AG04450 (cell line): ENCODE measurements at regions not wholly inside any gene's neighbourhood (a gene's known extent, or its start where the extent isn't known, plus 50 kb on each side); places are given as distances from the start of the nearest gene placed in this dataset.

ENCODE experiments used
- CTCF ChIA-PET: fragments of 300-600, 350-600 bp; formaldehyde crosslinking; extraction: SDS; loops from one replicate; lab custom pipeline; 2022; ENCODE audit warnings: antibody characterized with exemption, inconsistent platforms; lab: Charles Lee
- POLR2A ChIA-PET: fragments of 350-600 bp; formaldehyde crosslinking; extraction: SDS; loops from one replicate; lab custom pipeline; 2021; ENCODE audit warnings: antibody characterized with exemption, inconsistent platforms; lab: Yijun Ruan, JAX
- DNase-seq: peaks from one replicate; pipeline ENCODE4 v3.0.0-alpha.2; 2011; ENCODE audit warnings: low read depth, low spot score
- H3K27ac ChIP-seq: one replicate; pipeline ENCODE4 v1.5.1; 2012; ENCODE audit warnings: low read depth, low read length, control low read depth
- H3K27me3 ChIP-seq: one replicate; pipeline ENCODE4 v1.6.0; 2012; ENCODE audit warnings: low read length; ENCODE audit not compliant: control insufficient read depth, insufficient read depth
- H3K4me3 ChIP-seq: 2 replicates; pipeline ENCODE4 v1.5.1; 2011; ENCODE audit warnings: mild to moderate bottlenecking, low read depth, low read length, control low read depth
- H3K9me3 ChIP-seq: 2 replicates; pipeline ENCODE4 v1.5.1; 2012; ENCODE audit warnings: low read length; ENCODE audit not compliant: control insufficient read depth, insufficient read depth
- TF ChIP-seq, protein P1 (sequence below): IDR thresholded peaks from 2 replicates; pipeline ENCODE4 v1.5.1; 2011; ENCODE audit warnings: low read depth, low read length, control low read depth, inconsistent platforms

DNA sequence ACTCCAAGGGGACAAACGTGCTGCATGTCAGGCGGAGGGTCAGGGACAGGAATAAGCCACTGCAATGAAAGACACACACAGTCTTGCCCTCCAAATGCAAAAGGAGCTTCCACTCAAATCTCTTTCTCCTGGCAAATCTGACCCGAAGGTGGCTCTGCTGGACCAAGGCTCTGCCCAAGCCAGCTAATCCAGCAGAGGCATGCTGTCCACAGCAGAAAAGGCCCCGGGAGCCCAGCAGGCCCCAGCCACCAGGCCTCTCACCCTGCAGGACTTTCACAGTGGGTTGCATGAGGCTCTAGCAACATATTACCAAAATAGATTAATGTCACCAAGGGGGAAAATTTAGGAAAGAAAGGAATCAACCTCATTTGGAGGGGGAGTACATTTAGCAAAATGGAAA is 628.6 kb downstream of the BCOR start:
- Histone ChIP-seq H3K4me3 (no peak overlapping the region), H3K27ac (no peak overlapping the region), H3K27me3 (no peaks in the 10 kb centered on the region), H3K9me3 (no peaks in the 10 kb centered on the region)
- ChIA-PET POLR2A (no interaction called here), CTCF (no interaction called here)
- no peak for DNase-seq
- TF ChIP-seq, protein P1, sequence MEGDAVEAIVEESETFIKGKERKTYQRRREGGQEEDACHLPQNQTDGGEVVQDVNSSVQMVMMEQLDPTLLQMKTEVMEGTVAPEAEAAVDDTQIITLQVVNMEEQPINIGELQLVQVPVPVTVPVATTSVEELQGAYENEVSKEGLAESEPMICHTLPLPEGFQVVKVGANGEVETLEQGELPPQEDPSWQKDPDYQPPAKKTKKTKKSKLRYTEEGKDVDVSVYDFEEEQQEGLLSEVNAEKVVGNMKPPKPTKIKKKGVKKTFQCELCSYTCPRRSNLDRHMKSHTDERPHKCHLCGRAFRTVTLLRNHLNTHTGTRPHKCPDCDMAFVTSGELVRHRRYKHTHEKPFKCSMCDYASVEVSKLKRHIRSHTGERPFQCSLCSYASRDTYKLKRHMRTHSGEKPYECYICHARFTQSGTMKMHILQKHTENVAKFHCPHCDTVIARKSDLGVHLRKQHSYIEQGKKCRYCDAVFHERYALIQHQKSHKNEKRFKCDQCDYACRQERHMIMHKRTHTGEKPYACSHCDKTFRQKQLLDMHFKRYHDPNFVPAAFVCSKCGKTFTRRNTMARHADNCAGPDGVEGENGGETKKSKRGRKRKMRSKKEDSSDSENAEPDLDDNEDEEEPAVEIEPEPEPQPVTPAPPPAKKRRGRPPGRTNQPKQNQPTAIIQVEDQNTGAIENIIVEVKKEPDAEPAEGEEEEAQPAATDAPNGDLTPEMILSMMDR = no peak

- H3K4me3 ChIP-seq = no peak overlapping the region
- DNase-seq = no peak
- TF ChIP-seq, protein P1 = no peak
- H3K9me3 ChIP-seq = no peaks in the 10 kb centered on the region
- no peaks in the 10 kb centered on the region for H3K27me3 ChIP-seq
- POLR2A ChIA-PET = no interaction called here
- CTCF ChIA-PET = no interaction called here
- H3K27ac ChIP-seq = no peak overlapping the region
These were observed 627.0 kb downstream of the BCOR start for GRCh38 chrX:39470588-39471407.

- no peak overlapping the region for H3K27ac ChIP-seq
- TF ChIP-seq, protein P1 = no peak
- POLR2A ChIA-PET = no interaction called here
- H3K4me3 ChIP-seq = no peak overlapping the region
- CTCF ChIA-PET = no interaction called here
- DNase-seq = no peak
- no peaks in the 10 kb centered on the region for H3K27me3 ChIP-seq
- H3K9me3 ChIP-seq = no peaks in the 10 kb centered on the region
These were observed 625.6 kb downstream of the BCOR start for GRCh38 chrX:39472161-39472560.

- H3K27ac ChIP-seq = no peak overlapping the region
- no peak for DNase-seq
- TF ChIP-seq, protein P1 = no peak
- H3K27me3 ChIP-seq = no peaks in the 10 kb centered on the region
- ChIA-PET CTCF (no interaction called here), POLR2A (no interaction called here)
- no peaks in the 10 kb centered on the region for H3K9me3 ChIP-seq
- no peak overlapping the region for H3K4me3 ChIP-seq
These were observed 623.9 kb downstream of the BCOR start for GRCh38 chrX:39473812-39474211.

- DNase-seq = no peak
- ChIA-PET POLR2A (no interaction called here), CTCF (no interaction called here)
- Histone ChIP-seq H3K4me3 (no peak overlapping the region), H3K27me3 (no peaks in the 10 kb centered on the region), H3K27ac (no peak overlapping the region), H3K9me3 (no peaks in the 10 kb centered on the region)
- TF ChIP-seq, protein P1 = no peak
These were observed 622.4 kb downstream of the BCOR start for GRCh38 chrX:39475372-39475771.
